GM21576 (cell line): ENCODE measurements at regions not wholly inside any gene's neighbourhood (a gene's known extent, or its start where the extent isn't known, plus 50 kb on each side); places are given as distances from the start of the nearest gene placed in this dataset.

Source experiments
- ATAC-seq: cut with Tn5 transposase; IDR thresholded peaks from one replicate; pipeline ENCODE4 v1.9.1; 2021; ENCODE audit warnings: mild to moderate bottlenecking, moderate library complexity; ENCODE audit not compliant: unreplicated experiment

GRCh38 chr13:109533350-109533749, 253.0 kb downstream of the IRS2 start:
- no peak for ATAC-seq

DNA sequence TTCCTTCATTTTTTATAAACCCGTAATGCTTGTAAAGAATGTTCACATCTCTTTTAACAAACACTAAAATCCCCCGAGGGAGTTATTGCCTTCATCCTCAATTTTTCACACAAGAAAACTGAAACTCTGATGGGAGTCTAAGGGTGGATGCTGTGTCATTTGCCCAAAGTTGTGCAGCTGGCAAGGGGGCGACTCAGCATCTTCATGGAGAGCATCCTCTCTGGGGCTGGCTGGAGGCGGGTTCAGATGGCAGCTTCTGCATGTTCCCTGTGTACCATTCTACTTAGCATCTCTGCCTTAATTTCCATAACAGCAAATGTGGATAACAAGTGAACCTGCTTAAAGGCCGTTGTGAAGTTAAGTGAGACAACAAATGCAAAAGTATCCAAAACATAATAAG, 256.4 kb downstream of the IRS2 start:
- ATAC-seq: no peak

GRCh38 chr13:109521719-109522118, 264.7 kb downstream of the IRS2 start:
- no peak for ATAC-seq

GRCh38 chr13:109517517-109517916, 268.9 kb downstream of the IRS2 start:
- no peak for ATAC-seq

DNA sequence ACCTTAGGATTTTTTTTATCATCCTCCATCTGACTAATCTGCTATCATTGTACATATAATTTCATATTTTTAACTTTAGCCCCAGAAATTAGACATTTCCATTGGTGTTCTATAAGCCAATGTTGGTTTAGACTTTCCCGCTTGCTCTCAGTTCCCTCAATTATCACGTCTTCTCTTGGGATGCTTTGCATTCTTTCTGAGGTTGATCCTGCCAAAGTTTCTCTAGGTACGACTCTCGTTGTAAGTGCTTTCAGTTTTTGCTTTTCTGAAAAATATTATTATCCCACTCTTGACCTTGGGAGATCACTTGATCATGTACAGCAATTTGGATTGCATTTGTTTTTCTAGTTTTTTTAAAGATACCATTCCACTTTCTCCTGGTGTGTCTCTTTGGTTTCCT, 270.2 kb downstream of the IRS2 start:
- no peak for ATAC-seq

DNA sequence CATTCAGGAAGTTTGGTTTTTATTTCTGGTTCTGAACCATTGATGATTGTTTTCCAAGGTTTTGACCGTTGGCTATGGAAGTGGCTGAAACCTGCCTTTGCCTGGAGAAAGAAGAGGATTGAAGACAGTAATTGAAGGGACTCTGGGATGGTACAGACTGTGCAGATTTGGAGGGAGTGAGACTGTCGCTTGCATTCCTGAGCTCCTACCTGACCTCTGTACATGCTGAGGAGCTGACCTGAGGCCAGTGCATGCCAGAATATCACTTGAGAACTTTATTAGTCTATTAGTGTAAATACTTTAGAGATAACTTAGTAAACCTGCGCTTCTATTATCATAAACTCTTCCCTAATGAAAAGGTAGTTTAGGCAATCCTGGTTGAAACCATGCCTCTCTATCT, 276.4 kb downstream of the IRS2 start:
- ATAC-seq: no peak

DNA sequence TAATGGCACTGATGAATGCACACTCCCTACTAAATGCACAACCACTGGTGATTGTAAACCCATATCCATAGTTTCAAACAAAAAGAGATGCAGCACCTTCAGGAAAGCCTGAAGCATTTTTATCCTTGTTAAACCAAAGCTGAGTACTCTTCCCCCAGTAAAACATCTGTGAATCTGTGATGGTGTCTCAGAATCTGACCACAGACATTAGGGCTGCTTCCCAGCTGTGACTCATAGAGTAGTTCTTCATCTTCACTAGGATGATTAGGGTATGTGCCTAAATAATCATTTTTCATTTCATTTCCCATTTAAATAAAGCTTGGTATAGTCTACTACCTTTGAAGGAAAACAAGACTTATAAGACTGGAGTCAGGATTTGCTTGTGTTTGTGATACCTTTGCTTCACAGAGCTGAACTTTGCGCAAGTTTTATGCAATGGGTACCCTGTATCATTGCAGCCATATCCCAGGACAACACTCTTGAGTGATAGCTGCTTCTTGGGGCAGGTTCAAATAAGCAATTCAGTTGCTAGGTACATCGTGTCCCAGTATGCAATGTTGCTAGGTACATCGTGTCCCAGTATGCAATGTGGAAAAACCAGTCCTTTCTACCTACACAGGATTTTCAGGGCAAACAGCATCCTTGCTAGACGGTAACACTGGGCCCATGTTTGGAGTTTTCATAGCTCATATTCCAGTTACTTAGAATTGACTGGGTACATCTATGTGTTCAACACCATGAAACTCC, 277.1 kb downstream of the IRS2 start:
- no peak for ATAC-seq

DNA sequence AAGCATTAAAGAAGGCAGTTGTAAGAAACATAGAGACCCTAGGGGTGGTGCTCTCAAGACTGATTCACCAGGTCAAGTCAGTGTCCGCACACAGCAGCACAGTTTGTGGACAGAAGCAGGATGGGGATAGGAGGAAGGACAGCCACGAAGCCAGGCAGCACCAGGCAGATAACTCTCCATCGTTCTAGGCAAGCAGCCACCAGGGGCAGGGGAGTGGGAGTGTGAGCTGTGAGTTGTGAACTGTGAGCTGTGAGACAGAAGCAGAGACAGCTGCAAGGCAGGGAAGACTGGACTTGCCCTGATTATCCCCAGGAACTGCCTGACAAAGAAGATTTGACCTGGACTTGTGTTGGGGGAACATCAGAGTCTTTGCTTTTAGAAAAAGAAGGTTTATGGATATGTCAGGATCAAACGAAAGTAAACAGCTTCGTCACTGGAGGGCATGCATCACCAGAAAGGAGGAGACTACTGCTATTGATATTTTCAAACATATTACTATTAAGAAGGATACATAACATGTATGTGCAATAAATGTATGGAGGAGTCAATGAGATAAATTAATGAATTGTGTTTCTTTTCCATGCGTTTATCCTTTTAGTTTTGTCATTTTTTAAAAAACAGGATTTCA, 286.1 kb downstream of the IRS2 start:
- ATAC-seq: no peak

DNA sequence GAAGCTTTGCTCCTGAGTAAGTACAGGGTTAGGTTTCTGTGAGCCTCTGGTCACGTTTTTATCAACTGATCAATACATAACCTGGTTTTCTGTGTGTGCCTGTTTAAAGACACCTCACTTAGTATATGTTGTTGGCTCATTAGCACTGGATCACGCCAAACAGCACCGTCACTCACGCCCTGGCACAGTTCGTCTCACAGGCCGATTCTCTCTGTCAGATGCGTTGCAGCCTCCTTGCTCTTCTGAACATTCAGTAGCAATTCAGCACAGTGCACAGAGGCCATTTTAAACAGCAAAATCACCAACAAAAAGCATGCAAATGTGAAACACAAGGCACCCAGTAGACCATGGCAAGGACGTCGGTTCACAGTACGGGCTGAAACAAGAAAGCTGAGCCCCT, 288.5 kb downstream of the IRS2 start:
- ATAC-seq: no peak

GRCh38 chr13:109496216-109496615, 290.2 kb downstream of the IRS2 start:
- ATAC-seq: no peak

GRCh38 chr13:109494925-109495369, 291.4 kb downstream of the IRS2 start:
- ATAC-seq: no peak

DNA sequence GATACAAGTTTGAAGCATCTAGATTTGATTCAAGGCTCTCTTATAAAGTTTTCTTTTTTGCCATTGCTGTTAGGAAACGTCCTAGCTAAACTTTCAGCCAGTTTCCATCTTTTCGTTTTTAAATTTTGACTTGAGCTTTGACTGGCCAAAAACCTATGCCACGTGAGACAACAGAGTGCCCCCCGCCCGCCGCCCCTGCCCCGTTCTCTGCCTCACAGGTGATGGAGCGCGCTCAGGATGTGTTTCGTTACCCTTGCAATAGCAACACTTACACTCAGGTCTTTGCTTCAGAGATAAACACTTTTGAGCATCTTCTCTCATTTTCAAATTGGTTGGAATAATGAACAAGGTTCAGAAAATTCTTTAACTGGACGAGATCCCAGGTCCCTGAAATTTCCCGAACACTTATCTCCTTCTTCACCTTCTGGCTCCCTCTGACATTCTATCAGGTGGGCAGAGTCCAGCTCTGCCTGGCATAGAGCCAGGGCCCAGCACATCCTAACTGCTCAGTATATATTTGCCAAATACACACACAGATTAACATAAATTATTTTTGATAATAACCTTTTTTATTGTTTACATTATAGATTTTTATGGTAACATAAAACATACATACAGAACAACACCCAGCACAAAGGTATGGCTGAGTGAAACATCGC, 301.1 kb downstream of the IRS2 start:
- ATAC-seq: no peak

- ATAC-seq: no peak
Observed at GRCh38 chr13:109483284-109483683, 303.1 kb downstream of the IRS2 start.

DNA sequence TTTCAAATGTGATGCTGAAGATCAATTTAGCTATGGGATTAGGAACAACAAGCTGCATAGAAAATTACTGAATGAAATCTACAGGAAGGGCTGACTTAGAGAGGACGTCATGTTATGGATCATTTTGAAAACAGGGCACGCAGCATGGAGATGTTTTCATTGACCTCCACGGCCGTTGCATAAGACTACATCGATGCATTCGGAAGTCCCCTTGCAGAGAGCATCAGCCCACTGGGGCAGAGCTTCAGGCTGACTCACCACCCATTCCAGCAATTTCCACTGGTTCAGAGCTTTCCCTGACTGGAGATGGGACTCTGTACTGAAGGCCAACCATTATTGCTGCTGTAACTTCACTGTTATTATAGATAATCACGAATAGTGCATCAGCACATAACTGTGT, 305.3 kb downstream of the IRS2 start:
- no peak for ATAC-seq

DNA sequence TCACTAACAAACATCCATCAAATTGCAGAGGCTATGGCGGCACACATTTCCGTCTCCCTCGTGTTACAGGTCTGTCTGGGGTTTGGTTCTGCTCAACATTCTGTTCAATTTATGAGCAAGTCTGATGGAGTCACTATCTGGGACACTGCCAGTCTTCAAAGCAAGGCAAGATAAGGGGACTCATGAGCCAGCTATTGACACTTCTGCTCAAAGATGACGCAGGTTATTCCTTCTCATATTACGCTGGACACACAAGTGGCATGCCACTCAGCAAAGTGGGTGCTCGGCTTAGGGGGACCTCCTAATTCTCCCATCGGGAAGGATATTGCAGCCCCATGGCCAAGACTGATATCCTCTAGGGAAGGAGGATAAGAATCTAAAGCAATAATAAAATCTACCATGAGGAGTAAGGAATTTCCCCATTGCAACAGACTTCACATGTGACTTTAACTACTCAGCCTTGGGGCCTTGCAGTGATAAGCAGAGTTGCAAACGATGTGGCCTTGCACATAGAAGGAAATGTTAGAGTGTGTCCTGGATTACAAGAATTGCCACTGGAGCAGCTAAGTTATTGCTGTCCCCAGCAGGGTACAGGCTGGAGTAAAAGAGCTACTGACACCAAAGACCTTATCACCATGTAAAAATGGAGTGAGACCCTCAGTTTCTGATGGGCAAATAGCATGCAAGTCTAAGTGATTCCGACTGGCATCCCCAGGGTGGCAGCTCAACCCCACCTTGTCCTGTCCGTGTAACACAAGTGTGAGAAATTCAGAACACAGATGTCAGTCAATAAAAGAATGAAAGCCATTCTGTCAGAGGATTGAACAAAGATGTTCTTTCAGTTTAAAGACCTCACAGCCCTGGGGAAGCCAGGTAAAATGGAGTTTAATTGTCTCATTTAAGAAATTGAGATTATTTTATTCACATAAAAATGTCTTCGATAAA, 306.1 kb downstream of the IRS2 start:
- no peak for ATAC-seq

DNA sequence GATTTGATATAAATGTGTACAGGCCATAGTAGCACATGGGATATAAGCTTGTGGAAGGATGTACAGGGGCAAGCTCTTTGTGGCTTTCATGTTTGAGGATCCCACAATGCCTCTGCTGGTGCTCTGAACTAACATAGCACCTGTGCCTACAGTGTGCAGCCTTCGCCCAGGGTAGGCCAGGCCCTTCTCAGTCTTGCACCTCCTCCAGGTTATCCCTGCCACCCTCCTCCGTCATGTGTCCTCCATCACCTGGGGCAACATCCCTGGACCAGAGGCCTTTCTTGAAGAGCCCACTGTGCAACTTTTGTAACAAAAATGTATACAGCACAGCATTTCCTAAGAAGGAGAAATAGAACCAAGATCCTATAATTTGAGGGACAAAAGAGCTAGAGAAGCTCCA, 306.8 kb downstream of the IRS2 start:
- ATAC-seq: no peak

DNA sequence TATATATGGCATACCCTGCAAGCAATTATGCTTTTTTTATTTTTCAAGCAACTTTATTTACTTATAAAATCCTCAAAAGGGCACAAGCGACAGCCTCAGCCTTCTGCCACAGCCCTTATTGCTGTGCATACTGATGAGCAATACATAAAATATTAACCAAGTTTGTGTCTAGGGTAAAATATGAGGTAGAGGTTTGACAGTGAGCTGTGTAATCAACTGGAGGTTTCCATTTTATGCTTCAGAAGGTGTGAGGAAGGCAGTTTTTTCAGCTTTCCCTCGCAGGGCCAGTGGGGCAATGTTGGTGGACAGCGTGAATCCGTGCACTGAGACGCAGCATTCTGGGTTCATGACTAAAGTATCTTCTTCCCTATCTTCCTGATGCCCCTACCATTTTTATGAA, 310.4 kb downstream of the IRS2 start:
- no peak for ATAC-seq

- ATAC-seq: no peak
Observed at GRCh38 chr13:109468123-109468522, 318.3 kb downstream of the IRS2 start.

GRCh38 chr13:109465148-109465547, 321.2 kb downstream of the IRS2 start:
- ATAC-seq: no peak

DNA sequence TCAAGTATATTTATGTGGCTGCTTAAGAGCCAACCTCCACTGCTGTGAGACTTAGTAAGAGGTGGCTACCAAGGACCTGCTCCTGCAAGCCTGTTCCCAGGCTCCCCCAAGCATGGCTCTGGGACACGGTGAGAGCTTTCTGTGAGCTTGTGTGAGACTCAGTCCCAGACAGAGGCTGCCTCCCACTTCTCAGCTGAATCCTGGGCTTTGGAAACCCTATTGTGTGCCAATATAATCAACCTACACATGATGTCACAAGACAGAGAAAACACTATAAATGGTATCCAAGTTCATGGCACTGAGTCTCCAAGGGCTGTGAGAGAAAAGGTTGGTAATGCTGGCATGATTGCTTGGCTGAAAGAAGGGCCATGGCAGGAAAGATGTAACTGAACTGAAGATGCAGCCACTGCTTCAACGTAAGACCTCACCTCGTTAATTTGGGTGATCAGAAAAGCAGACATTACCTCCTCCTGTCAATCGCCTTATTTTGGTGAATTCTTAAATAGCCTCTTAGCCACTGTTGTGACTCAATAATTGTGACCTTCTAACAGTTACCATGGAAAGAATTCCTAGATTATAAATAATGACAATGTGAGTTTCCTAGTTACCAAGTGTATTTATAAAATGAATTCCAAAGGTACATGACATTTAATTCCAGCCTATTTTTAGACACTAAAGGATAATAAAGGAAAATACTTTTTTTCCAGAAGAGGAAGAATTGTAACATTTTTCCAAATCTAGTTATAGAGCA, 332.0 kb downstream of the IRS2 start:
- ATAC-seq: no peak
